ENCODE measurements at regions not wholly inside any gene's neighbourhood (a gene's known extent, or its start where the extent isn't known, plus 50 kb on each side); places are given as distances from the start of the nearest gene placed in this dataset.

GRCh38 chr3:190172751-190173150 is 52.1 kb upstream of the P3H2 start:
- no peak overlapping the region; a peak in 1 of 4 replicates for H3K27ac ChIP-seq (ENCODE audit: low read depth in 2 of 2, low read length in 1 of 2)
- H4K20me1 ChIP-seq (ENCODE audit: insufficient read depth), result no peaks in the 10 kb centered on the region
- H3K9me2 ChIP-seq, result no peaks in the 10 kb centered on the region
- no peaks in the 10 kb centered on the region; a peak in 1 of 4 replicates for H3K4me1 ChIP-seq (ENCODE audit: control insufficient read depth in 1 of 2, insufficient read depth in 2 of 2, low read depth in 1 of 2, low read length in 1 of 2)
- H2AFZ ChIP-seq (ENCODE audit: low read depth), result no peak overlapping the region
- no peaks in the 10 kb centered on the region for H3K9me3 ChIP-seq
- DNase-seq, result no peak
- ChIA-PET POLR2A (no interaction called here), CTCF (no interaction called here)
- no peaks in the 10 kb centered on the region for H3K79me2 ChIP-seq (ENCODE audit: insufficient read depth)
- 34% methylated on average over 2 of the region's 2 CpGs for whole genome bisulfite sequencing (ENCODE audit: low lambda C conversion rate)
- TF ChIP-seq, protein P1, sequence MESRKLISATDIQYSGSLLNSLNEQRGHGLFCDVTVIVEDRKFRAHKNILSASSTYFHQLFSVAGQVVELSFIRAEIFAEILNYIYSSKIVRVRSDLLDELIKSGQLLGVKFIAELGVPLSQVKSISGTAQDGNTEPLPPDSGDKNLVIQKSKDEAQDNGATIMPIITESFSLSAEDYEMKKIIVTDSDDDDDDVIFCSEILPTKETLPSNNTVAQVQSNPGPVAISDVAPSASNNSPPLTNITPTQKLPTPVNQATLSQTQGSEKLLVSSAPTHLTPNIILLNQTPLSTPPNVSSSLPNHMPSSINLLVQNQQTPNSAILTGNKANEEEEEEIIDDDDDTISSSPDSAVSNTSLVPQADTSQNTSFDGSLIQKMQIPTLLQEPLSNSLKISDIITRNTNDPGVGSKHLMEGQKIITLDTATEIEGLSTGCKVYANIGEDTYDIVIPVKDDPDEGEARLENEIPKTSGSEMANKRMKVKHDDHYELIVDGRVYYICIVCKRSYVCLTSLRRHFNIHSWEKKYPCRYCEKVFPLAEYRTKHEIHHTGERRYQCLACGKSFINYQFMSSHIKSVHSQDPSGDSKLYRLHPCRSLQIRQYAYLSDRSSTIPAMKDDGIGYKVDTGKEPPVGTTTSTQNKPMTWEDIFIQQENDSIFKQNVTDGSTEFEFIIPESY (IDR thresholded peaks at IDR 0.05; ENCODE audit: borderline replicate concordance, low read depth), result no peak
- TF ChIP-seq FOXM1 (IDR thresholded peaks at IDR 0.05; ENCODE audit: low read depth) (no peak), RXRA (IDR thresholded peaks at IDR 0.05; ENCODE audit: borderline replicate concordance, low read depth) (no peak), YY1 (IDR thresholded peaks at IDR 0.05; ENCODE audit: low read depth) (no peak), CTCF (IDR thresholded peaks at IDR 0.05) (no peak), RAD21 (IDR thresholded peaks at IDR 0.05; ENCODE audit: low read length) (no peak), MEF2A (IDR thresholded peaks at IDR 0.05; ENCODE audit: borderline replicate concordance, low read depth) (no peak), NFIC (IDR thresholded peaks at IDR 0.05; ENCODE audit: borderline replicate concordance) (no peak), PBX3 (IDR thresholded peaks at IDR 0.05) (no peak), SIN3A (IDR thresholded peaks at IDR 0.05; ENCODE audit: borderline replicate concordance, low read depth, low read length) (no peak), NRF1 (IDR thresholded peaks at IDR 0.05; ENCODE audit: low read depth, low read length) (no peak), JUND (IDR thresholded peaks at IDR 0.05) (no peak), POLR2AphosphoS5 (IDR thresholded peaks at IDR 0.05; ENCODE audit: low read depth, low read length) (no peak), CHD2 (IDR thresholded peaks at IDR 0.05; ENCODE audit: low read length, partially characterized antibody) (no peak), TEAD4 (IDR thresholded peaks at IDR 0.05; ENCODE audit: borderline replicate concordance, insufficient read depth) (no peak), SMC3 (IDR thresholded peaks at IDR 0.05; ENCODE audit: low read depth, low read length) (no peak), USF1 (IDR thresholded peaks at IDR 0.05; ENCODE audit: borderline replicate concordance, low read depth) (no peak)
- TF ChIP-seq, protein P2, sequence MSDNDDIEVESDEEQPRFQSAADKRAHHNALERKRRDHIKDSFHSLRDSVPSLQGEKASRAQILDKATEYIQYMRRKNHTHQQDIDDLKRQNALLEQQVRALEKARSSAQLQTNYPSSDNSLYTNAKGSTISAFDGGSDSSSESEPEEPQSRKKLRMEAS (IDR thresholded peaks at IDR 0.05; ENCODE audit: low read depth), result no peak
- TF ChIP-seq, protein P3, sequence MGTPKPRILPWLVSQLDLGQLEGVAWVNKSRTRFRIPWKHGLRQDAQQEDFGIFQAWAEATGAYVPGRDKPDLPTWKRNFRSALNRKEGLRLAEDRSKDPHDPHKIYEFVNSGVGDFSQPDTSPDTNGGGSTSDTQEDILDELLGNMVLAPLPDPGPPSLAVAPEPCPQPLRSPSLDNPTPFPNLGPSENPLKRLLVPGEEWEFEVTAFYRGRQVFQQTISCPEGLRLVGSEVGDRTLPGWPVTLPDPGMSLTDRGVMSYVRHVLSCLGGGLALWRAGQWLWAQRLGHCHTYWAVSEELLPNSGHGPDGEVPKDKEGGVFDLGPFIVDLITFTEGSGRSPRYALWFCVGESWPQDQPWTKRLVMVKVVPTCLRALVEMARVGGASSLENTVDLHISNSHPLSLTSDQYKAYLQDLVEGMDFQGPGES (IDR thresholded peaks at IDR 0.05; ENCODE audit: low read depth, low read length), result no peak
- H3K36me3 ChIP-seq (replicated peaks in 1 of 2; ENCODE audit: control insufficient read depth in 1 of 2, insufficient read depth in 2 of 2, low read length in 1 of 2), result no peaks in the 10 kb centered on the region
- peaks cover 3% of the 10 kb centered on the region; the same call in 1 of the 2 replicates for H3K27me3 ChIP-seq (ENCODE audit: insufficient read depth)
- no peak overlapping the region for H3K4me2 ChIP-seq
- H3F3A ChIP-seq (replicated peaks; ENCODE audit: insufficient read depth), result no peaks in the 10 kb centered on the region
- no peak overlapping the region for H3K9ac ChIP-seq
- H3K4me3 ChIP-seq (ENCODE audit: low read depth in 2 of 2, low read length in 1 of 2), result no peak overlapping the region

All from SK-N-SH (cell line).